ENCODE measurements at regions not wholly inside any gene's neighbourhood (a gene's known extent, or its start where the extent isn't known, plus 50 kb on each side); places are given as distances from the start of the nearest gene placed in this dataset.
"Not testable (repeated sequence)": the region's sequence is repeated elsewhere in the genome, so short reads cannot be mapped to it uniquely, and the experiment has no call there.

DNA sequence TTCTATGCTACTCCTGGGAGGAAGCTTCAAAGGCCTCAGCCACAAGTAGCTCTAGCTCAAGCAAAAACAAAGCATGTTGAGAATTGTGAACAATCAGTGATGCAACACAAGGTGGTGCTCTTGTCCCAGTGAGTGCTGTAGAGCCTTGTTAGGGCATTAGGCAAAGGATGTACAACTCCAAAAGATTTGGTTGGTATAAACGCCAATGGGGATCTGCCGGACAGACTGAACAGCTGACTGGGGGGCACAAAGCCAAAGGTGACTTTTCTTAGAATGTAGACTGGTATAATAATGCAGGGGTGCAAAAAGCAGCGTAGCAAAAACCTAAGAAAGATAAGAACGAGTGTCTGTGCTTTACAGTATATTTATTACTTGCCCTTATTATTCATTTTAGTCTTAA, 62.6 kb upstream of the ALB start:
- H3K27me3 ChIP-seq: no peaks in the 10 kb centered on the region
- H3K4me1 ChIP-seq: no peaks in the 10 kb centered on the region
- no peak for DNase-seq
- H3K9me3 ChIP-seq: no peaks in the 10 kb centered on the region
- no peak overlapping the region for H3K4me3 ChIP-seq
- H3K27ac ChIP-seq: no peak overlapping the region
- intact Hi-C loops (cut with DNase I; ENCODE audit: low total_unique reads): no loop called here
- H3K36me3 ChIP-seq: no peaks in the 10 kb centered on the region
- no peak for TF ChIP-seq POLR2A (IDR thresholded peaks at IDR 0.05)
- TF ChIP-seq, protein P1, sequence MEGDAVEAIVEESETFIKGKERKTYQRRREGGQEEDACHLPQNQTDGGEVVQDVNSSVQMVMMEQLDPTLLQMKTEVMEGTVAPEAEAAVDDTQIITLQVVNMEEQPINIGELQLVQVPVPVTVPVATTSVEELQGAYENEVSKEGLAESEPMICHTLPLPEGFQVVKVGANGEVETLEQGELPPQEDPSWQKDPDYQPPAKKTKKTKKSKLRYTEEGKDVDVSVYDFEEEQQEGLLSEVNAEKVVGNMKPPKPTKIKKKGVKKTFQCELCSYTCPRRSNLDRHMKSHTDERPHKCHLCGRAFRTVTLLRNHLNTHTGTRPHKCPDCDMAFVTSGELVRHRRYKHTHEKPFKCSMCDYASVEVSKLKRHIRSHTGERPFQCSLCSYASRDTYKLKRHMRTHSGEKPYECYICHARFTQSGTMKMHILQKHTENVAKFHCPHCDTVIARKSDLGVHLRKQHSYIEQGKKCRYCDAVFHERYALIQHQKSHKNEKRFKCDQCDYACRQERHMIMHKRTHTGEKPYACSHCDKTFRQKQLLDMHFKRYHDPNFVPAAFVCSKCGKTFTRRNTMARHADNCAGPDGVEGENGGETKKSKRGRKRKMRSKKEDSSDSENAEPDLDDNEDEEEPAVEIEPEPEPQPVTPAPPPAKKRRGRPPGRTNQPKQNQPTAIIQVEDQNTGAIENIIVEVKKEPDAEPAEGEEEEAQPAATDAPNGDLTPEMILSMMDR (IDR thresholded peaks at IDR 0.05): peak; percentile 25 to 37 (median 28)

DNA sequence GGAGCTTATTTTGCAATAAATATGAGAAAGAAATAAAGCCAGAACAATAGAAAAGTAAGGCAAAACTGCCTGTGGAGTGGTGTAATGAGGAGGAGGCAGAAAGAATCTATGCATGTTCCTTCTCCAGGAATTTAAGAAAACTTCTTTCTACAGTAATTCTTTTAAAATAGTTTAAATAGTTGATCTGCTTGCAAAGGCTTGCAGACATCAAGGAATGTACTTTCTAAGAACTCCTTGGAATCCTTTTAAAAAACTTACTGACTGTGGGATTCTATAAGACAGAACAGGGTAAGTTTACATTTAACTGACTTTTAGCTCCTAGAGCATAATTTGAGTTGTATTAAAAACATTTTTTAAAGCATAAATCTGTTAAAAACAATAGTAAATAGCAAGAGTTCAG, 63.2 kb upstream of the ALB start:
- Histone ChIP-seq H3K4me3 (no peak overlapping the region), H3K9me3 (no peaks in the 10 kb centered on the region), H3K36me3 (no peaks in the 10 kb centered on the region), H3K4me1 (no peaks in the 10 kb centered on the region), H3K27ac (no peak overlapping the region), H3K27me3 (no peaks in the 10 kb centered on the region)
- no peak for DNase-seq
- intact Hi-C loops (cut with DNase I; ENCODE audit: low total_unique reads): no loop called here
- TF ChIP-seq, protein P1 (IDR thresholded peaks at IDR 0.05): no peak
- TF ChIP-seq POLR2A (IDR thresholded peaks at IDR 0.05): no peak

DNA sequence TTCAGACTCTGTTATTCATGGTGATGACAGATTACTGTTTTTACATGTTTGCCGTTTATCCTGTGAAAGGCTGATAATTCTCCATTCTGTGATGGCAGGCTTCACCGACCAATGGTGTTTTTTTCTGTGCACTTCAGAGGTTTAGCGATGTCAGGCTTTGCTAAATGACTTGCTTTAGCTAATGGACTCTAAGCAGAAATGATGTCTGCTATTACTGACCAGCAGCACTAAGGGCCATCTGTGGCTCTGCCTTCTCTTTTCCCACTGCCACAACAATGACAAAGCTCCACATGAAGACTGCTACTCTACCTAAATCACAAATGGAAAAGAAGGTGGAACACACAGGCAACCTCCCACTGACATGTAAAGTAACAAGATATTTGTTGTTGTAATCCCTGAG, 68.4 kb upstream of the ALB start:
- Histone ChIP-seq H3K36me3 (no peaks in the 10 kb centered on the region), H3K4me1 (no peaks in the 10 kb centered on the region), H3K9me3 (no peaks in the 10 kb centered on the region), H3K4me3 (no peak overlapping the region), H3K27ac (no peak overlapping the region), H3K27me3 (no peaks in the 10 kb centered on the region)
- DNase-seq: no peak
- no peak for TF ChIP-seq POLR2A (IDR thresholded peaks at IDR 0.05)
- TF ChIP-seq, protein P1 (IDR thresholded peaks at IDR 0.05): no peak
- intact Hi-C loops (cut with DNase I; ENCODE audit: low total_unique reads): no loop called here

DNA sequence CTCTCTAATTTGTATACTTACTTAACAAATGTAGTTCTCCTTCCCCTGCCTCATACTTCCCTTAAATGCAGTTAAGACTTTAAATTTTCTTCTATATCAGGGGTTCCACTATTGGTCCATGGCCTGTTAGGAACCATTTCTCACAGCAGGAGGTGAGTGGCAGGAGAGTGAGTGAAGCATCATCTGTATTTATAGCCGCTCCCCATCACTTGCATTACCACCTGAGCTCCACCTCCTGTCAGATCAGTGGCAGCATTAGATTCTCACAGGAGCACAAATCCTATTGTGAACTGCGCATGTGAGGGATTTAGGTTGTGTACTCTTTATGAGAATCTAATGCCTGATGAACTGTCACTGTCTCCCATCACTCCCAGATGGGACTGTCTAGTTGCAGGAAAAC, 72.1 kb upstream of the ALB start:
- H3K9me3 ChIP-seq; H3K36me3 ChIP-seq; DNase-seq; H3K4me3 ChIP-seq; H3K4me1 ChIP-seq; H3K27me3 ChIP-seq; H3K27ac ChIP-seq; intact Hi-C loops (cut with DNase I; ENCODE audit: low total_unique reads): not testable (repeated sequence)

DNA sequence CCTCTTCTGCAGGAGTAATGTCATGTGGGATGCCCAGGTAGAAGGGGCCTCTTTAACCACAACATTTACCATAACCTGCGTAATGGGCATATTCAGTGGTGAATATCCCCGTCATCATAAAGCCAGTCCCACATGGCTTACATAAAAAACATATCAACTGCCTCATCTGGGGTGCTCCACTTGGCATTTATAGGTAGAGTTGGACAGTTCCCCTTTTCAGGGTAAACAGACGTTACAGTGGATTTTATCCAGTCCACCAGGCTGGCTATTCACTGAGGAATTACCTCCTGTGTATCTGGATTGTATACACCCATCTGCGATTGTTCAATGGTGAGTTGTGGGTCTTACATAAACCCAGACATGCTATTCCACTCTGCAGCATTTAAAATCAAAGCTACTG, 70.7 kb upstream of the ANKRD17 start:
- no peak overlapping the region for H3K4me3 ChIP-seq
- H3K27me3 ChIP-seq: no peaks in the 10 kb centered on the region
- intact Hi-C loops (cut with DNase I; ENCODE audit: low total_unique reads): no loop called here
- TF ChIP-seq, protein P1 (IDR thresholded peaks at IDR 0.05): no peak
- TF ChIP-seq POLR2A (IDR thresholded peaks at IDR 0.05): no peak
- no peak for DNase-seq
- no peaks in the 10 kb centered on the region for H3K9me3 ChIP-seq
- no peaks in the 10 kb centered on the region for H3K4me1 ChIP-seq
- H3K27ac ChIP-seq: no peak overlapping the region
- H3K36me3 ChIP-seq: no peaks in the 10 kb centered on the region

DNA sequence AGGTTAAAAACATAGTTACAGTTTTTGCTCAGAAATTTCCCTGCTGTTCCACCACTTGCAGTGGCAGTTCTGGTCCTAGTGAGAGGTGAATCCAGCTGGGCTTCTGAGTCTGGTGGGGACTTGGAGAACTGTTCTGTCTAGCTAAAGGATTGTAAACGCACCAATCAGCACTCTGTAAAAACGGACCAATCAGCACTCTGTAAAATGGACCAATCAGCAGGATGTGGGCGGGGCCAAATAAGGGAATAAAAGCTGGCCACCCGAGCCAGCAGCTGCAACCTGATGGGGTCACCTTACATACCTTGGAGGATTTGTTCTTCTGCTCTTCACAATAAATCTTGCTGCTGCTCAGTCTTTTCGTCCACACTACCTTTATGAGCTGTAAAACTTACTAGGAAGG, 67.2 kb upstream of the ANKRD17 start:
- H3K27me3 ChIP-seq; H3K4me1 ChIP-seq; H3K4me3 ChIP-seq; H3K36me3 ChIP-seq; intact Hi-C loops (cut with DNase I; ENCODE audit: low total_unique reads); DNase-seq; H3K9me3 ChIP-seq; H3K27ac ChIP-seq: not testable (repeated sequence)
